ENCODE measurements at regions not wholly inside any gene's neighbourhood (a gene's known extent, or its start where the extent isn't known, plus 50 kb on each side); places are given as distances from the start of the nearest gene placed in this dataset.

DNA sequence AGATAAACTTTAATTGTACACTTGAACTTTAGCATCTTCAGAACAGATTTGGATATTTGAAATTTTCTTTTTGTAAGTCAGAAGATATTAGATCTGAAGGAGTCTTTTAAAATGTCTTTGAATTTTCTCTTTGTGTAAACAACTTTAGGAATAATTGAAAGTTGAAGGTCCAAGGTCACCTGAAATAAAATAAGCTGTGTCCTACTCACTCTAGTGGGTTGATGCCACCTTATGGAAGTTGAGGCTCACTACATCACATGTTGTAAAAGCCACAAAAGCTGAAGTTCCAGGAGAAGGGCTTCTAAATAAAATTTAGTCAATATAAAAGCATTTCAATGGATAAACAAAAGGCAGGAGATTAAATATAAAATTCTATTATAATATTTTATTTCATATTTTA is 122.0 kb upstream of the ATXN7L3B start:
- DNase-seq (no peak), ATAC-seq (ENCODE audit: poor library complexity) (no peak)
- H3K36me3 ChIP-seq (ENCODE audit: insufficient read depth, low read length): no peaks in the 10 kb centered on the region
- Mint-ChIP-seq H3K36me3 (ENCODE audit: low read depth) (no peaks in the 10 kb centered on the region), H3K4me3 (no peak overlapping the region), H3K27me3 (peaks cover 6% of the 10 kb centered on the region), H3K9me3 (no peaks in the 10 kb centered on the region), H3K4me1 (ENCODE audit: low read depth) (no peaks in the 10 kb centered on the region), H3K27ac (no peak overlapping the region)
- no peaks in the 10 kb centered on the region for H3K4me1 ChIP-seq (ENCODE audit: insufficient read depth, low read length)
- ChIA-PET CTCF (no interaction called here), POLR2A (no interaction called here)
- H3K27me3 ChIP-seq (ENCODE audit: control insufficient read depth in 1 of 2, insufficient read depth in 2 of 2, low read length in 2 of 2): no peaks in the 10 kb centered on the region
- intact Hi-C loops (cut with DNase I, micrococcal nuclease): no loop called here
- H3K27ac ChIP-seq (ENCODE audit: low read depth in 1 of 2, low read length in 2 of 2): no peak overlapping the region
- H3K4me3 ChIP-seq (ENCODE audit: low read length): no peak overlapping the region
- TF ChIP-seq CTCF (IDR thresholded peaks at IDR 0.05): no peak
- no peaks in the 10 kb centered on the region for H3K9me3 ChIP-seq (ENCODE audit: control insufficient read depth in 1 of 2, insufficient read depth in 1 of 2, low read length in 2 of 2)

- no peak for TF ChIP-seq CTCF (IDR thresholded peaks at IDR 0.05)
- Histone ChIP-seq H3K4me1 (ENCODE audit: insufficient read depth, low read length) (no peaks in the 10 kb centered on the region), H3K36me3 (ENCODE audit: insufficient read depth, low read length) (no peaks in the 10 kb centered on the region), H3K9me3 (ENCODE audit: control insufficient read depth in 1 of 2, insufficient read depth in 1 of 2, low read length in 2 of 2) (no peaks in the 10 kb centered on the region), H3K27ac (ENCODE audit: low read depth in 1 of 2, low read length in 2 of 2) (no peak overlapping the region), H3K27me3 (ENCODE audit: control insufficient read depth in 1 of 2, insufficient read depth in 2 of 2, low read length in 2 of 2) (no peaks in the 10 kb centered on the region), H3K4me3 (ENCODE audit: low read length) (no peak overlapping the region)
- ATAC-seq (ENCODE audit: poor library complexity): no peak
- H3K27me3 Mint-ChIP-seq: no peaks in the 10 kb centered on the region
- H3K27ac Mint-ChIP-seq: no peak overlapping the region
- CTCF ChIA-PET: no interaction called here
- H3K4me3 Mint-ChIP-seq: no peak overlapping the region
- no peaks in the 10 kb centered on the region for H3K36me3 Mint-ChIP-seq (ENCODE audit: low read depth)
- H3K4me1 Mint-ChIP-seq (ENCODE audit: low read depth): no peaks in the 10 kb centered on the region
- intact Hi-C loops (cut with DNase I, micrococcal nuclease): no loop called here
- H3K9me3 Mint-ChIP-seq: no peaks in the 10 kb centered on the region
- POLR2A ChIA-PET: no interaction called here
- DNase-seq: no peak
These were observed 119.1 kb upstream of the ATXN7L3B start for GRCh38 chr12:74418573-74418972.

DNA sequence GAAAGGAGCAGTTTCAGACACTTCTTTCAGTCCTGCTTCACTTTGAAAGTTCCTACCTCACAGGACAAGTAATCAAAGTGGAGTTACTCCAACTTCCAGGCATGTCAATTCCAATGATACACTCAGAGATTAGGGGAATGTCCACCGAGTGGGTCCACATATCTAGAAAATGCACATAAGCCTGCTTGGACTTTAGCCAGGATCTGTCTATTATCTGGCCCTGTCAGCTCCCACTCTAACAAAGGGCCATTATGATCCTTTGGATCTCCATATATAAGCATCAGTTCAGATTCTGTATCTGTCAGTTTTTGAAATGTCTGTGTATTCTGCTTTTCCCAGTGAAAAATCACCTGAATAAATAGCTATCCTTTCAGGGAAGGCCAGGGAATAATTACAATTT is 112.9 kb upstream of the ATXN7L3B start:
- H3K27me3 ChIP-seq (ENCODE audit: control insufficient read depth in 1 of 2, insufficient read depth in 2 of 2, low read length in 2 of 2): no peaks in the 10 kb centered on the region
- no peak overlapping the region for H3K27ac ChIP-seq (ENCODE audit: low read depth in 1 of 2, low read length in 2 of 2)
- peaks cover 0 to 3% of the 10 kb centered on the region in 2 experiments for H3K9me3 ChIP-seq (ENCODE audit: control insufficient read depth in 1 of 2, insufficient read depth in 1 of 2, low read length in 2 of 2)
- no peaks in the 10 kb centered on the region for H3K4me1 ChIP-seq (ENCODE audit: insufficient read depth, low read length)
- no peak for TF ChIP-seq CTCF (IDR thresholded peaks at IDR 0.05)
- Mint-ChIP-seq H3K36me3 (ENCODE audit: low read depth) (no peaks in the 10 kb centered on the region), H3K4me1 (ENCODE audit: low read depth) (no peaks in the 10 kb centered on the region), H3K9me3 (no peaks in the 10 kb centered on the region), H3K27me3 (no peaks in the 10 kb centered on the region), H3K4me3 (no peak overlapping the region), H3K27ac (no peak overlapping the region)
- ChIA-PET POLR2A (no interaction called here), CTCF (no interaction called here)
- H3K36me3 ChIP-seq (ENCODE audit: insufficient read depth, low read length): no peaks in the 10 kb centered on the region
- ATAC-seq (ENCODE audit: poor library complexity) (no peak), DNase-seq (no peak)
- intact Hi-C loops (cut with DNase I, micrococcal nuclease): no loop called here
- H3K4me3 ChIP-seq (ENCODE audit: low read length): no peak overlapping the region
